ENCODE measurements at regions not wholly inside any gene's neighbourhood (a gene's known extent, or its start where the extent isn't known, plus 50 kb on each side); places are given as distances from the start of the nearest gene placed in this dataset. TPM values are rescaled to one million over a fixed set of nuclear protein-coding genes. Genes with fewer than 3 reads are reported as not detected.

DNA sequence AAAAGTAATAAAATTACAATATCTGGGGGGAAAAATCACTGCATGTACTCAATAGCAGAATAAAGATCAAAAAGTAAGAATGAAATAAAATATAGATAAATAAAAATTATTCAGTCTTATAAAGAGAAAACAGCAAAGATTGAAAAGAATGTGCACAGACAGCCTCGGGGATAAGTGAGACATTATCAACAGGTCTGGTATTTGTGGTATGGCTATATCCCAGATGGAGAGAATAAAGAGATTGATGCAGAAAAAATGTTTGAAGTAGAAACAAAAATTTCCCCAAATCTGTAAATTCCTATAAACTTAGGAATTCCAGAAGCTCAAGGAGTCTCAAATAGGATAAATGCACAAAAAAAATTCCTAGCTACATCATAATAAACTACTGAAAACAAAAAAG, 74.5 kb upstream of the LUZP2 start:
- intact Hi-C loops (cut with DNase I): no loop called here
- DNase-seq (no peak), ATAC-seq (ENCODE audit: poor library complexity) (no peak)

DNA sequence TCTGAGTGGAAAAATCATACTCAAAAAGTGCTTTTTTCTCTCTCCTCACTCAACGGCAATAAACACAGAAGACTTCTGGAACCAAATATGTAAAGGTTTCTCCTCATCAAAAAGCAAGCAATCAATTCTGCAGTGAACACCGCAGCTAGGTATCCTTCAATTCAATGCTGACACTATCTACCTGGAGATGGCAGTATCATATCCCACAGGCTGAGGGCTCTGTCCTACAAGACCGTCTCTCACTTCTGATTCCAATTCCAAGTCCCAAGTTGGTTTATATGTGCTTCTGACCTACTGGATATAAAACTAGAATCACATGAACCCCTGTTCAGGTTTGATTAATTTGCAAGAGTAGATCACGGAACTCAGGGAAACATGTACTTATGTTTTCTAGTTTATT, 59.7 kb upstream of the LUZP2 start:
- DNase-seq (no peak), ATAC-seq (ENCODE audit: poor library complexity) (no peak)
- intact Hi-C loops (cut with DNase I): no loop called here

Small RNA genes lying in the stretch of these regions (microRNA-seq; reads per million reads assigned to microRNA genes)
- gene MIR8054: not detected

Measured in Right ventricle myocardium superior (tissue), 1 donor.